NCI-H748 (cell line): ENCODE measurements at regions not wholly inside any gene's neighbourhood (a gene's known extent, or its start where the extent isn't known, plus 50 kb on each side); places are given as distances from the start of the nearest gene placed in this dataset.
A peak's percentile ranks its signal among the peaks of the same experiment; 100 is the strongest.
"Not testable (repeated sequence)": the region's sequence is repeated elsewhere in the genome, so short reads cannot be mapped to it uniquely, and the experiment has no call there.

Source experiments
- DNase-seq: peaks from one replicate; lab custom pipeline; 2025; ENCODE audit not compliant: unreplicated experiment; lab: John Stamatoyannopoulos, UW

GRCh38 chr1:188660572-188660971, 1817.1 kb downstream of the BRINP3 start:
- DNase-seq = no peak

- no peak for DNase-seq
These were observed 1812.2 kb downstream of the BRINP3 start for GRCh38 chr1:188665477-188665876.

DNA sequence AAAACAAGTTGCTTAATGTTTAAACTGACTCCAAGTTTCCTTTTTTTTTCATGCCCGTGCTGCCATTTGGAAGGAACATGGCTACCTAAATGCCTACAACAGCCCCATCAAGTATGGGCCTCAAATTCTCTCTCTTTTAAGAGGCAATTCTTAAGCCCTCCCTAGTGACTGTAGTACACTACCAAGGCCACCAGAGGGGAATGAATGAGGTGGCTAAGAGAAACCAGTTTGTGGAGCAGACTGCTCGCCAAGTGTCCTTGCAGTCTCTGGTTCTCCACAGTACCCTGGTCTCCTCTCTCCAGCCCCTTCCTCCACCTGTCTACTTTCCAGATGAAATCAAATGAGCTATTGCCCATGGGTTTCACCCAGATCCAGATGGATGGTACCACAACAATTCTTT, 1809.6 kb downstream of the BRINP3 start:
- DNase-seq = no peak

GRCh38 chr1:188669728-188670382, 1807.8 kb downstream of the BRINP3 start:
- peak; percentile 3 for DNase-seq

DNA sequence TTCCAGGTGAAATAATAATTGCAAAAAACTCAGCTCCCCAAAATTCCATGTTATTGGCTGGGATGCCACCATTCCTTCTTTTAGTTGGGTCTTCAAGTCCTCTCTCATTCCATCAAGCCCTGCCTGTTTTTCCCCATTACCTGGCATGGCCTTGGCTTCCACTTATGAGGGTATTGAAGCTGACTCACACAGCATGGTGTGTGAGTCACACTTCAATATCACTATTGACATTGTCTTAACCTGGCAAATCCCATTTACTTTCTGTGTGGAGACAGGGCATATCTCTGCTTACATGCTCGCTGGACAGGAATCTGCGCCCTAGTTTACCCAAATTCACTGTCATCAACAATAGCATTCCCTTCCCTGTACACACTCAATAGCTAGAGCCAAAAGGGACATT, 1806.8 kb downstream of the BRINP3 start:
- DNase-seq = no peak

DNA sequence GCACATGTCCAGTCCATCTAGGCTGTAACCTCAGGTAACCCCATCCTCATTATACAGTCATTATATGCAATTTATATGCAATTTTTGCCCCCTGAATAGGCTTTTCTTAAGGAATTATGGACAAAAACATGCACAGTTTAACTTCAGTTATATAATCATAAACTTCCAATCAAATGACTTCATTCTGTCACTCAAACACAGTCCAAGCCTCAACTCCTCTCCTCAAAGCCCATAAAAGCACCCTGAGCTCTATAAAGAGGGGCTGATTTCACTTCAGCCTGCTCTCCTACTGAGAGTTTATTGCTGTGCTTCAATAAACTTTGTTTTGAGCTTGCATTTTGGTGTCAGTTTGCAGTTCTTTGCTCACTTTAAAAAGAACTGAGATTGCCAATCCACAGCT, 1805.5 kb downstream of the BRINP3 start:
- DNase-seq = no peak

DNA sequence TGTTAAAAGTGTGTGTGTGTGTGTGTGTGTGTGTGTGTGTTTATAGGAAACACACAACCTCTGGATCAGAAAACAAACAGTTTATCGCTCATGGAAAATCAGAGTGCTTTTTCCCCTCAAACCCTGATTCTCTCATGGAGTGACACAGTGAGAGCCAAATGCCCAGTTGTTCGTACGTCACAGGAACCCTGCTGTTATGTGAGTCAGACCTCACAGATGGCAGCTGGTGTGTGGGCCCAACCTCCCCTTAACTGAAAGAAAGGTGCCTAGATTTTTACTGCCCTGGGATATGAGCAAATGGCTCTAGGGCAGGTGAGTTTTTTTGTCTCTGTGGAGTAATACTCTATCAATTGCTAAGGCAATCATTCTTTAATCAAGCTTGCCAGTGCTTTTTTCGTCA, 1788.1 kb downstream of the BRINP3 start:
- DNase-seq = peak; percentile 43

DNA sequence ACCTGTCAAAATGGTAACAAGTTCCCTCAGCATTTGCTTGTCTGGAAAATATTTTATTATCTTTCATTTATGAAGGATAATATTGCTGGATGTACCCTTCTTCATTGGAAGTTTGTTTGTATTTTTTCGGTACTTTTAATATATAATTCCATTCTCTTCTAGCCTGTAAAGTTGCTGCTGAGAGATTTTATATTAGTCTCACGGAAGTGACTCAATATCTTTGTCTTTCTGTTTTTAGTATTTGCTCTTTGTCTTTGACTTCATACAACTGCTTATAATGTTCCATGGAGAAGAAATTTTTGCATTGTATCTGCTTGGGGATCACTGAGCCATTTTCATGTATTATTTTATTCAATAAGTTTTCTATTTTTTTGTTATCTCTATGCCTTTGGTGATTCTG, 1777.5 kb downstream of the BRINP3 start:
- DNase-seq = no peak

- no peak for DNase-seq
These were observed 1770.9 kb downstream of the BRINP3 start for GRCh38 chr1:188706742-188707141.

DNA sequence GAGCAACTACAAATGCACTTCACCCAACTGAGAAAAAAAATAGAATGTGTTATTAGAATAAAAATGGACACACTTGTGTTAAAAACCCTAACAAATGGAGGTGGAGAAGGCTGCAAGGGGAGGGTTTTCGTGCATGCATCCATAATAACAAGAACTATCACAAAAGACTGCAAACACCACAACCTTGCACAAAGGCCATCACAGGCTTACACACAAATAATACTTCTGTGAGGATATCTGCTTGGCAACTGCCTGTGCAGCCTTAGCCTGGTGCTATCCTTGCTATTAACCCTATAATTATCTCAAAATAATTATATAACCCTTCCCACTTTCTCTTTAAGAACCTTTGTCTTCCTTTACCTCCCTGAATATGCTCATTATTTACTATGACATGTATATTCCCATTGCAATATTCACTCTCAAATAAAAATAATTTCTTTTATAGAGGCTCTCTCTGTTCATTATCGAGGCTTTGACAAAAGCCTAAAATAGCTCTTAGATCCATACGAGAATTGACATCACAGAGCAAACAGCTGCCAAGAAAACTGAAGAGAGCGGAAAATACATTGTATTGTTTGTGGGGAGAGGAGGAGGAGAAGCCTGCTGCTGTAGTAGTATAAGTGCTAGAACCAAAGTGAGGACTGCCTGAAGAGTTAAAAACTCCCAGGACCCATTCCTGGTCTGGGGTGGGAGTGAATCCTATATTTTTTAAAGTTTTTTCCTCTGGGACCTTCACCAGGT, 1768.7 kb downstream of the BRINP3 start:
- DNase-seq = peak; percentile 71

DNA sequence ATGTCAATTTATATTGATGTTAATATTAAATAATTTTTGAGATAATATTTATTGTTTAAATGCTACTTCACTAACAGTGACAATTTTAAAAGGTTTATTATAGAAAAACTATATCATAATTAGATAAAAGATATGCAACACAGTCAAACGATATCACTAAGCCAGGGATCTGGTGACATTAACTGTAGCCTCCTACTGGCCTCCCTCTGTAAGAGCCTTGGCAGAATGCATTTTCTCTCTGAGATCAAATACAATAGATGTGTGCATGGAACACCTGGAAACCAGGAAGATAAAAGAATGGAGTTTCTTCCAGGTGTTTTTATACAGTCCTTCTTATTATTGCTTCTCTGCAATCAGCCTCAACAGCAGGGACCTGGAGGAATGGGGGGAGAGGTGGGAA, 1762.1 kb downstream of the BRINP3 start:
- DNase-seq = peak; percentile 71

- no peak for DNase-seq
These were observed 1757.9 kb downstream of the BRINP3 start for GRCh38 chr1:188719735-188720134.

DNA sequence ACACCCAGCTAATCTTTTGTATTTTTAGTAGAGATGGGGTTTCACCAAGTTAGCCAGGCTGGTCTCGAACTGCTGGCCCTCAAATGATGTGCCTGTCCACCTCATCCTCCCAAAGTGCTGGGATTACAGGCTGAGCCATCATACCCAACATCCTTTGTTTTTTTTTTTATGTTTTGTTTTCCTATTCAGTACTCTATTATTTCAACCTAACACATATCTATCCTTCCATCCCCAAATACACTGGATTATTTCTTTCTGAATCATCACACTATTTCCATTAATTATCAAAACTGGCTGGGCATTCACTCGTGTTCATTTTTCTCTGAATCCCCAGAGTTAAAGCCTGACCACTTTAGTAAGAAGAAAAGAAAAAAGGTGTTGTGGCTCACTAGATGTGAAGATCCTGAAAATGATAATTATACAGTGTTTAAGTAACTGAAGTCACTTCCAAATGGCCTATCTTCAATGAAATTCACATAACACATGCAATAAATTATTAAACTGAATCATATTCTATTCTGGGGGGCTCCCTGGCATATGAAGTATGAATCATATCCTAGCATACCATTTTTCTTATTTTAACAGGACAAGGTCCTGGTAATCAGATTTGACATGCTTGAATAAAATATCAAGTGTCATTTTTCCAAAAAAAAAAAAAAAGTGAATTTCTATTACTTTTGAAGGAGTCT, 1754.2 kb downstream of the BRINP3 start:
- DNase-seq = no peak

GRCh38 chr1:188729039-188729438, 1748.6 kb downstream of the BRINP3 start:
- no peak for DNase-seq

DNA sequence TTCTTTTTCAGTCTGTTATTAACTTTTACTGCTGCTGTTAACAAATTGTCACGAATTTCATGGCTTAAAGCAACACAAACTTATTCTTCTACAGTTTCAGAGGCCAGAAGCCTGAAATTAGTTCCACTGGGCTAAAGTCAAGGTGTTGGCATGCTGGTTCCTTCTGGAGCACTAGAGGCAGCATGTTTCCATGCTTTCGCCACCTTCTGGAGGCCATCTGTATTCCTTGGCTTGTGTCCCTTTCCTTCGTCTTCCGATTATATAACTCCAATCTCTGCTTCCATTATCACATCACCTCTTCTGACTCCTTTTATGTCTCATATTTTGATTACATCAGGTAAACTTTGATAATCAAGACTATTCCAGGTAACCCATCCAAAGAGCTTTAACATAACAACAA, 1742.1 kb downstream of the BRINP3 start:
- DNase-seq = no peak

GRCh38 chr1:188749275-188749674, 1728.4 kb downstream of the BRINP3 start:
- not testable (repeated sequence) for DNase-seq

- not testable (repeated sequence) for DNase-seq
These were observed 1725.6 kb downstream of the BRINP3 start for GRCh38 chr1:188752027-188752426.

DNA sequence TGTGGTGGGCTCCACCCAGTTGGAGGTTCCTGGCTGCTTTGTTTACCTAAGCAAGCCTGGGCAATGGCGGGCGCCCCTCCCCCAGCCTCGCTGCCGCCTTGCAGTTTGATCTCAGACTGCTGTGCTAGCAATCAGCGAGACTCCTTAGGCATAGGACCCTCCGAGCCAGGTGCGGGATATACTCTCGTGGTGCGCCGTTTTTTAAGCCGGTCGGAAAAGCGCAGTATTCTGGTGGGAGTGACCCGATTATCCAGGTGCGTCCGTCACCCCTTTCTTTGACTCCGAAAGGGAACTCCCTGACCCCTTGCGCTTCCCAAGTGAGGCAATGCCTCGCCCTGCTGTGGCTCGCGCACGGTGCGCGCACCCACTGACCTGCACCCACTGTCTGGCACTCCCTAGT, 1719.9 kb downstream of the BRINP3 start:
- DNase-seq = not testable (repeated sequence)

DNA sequence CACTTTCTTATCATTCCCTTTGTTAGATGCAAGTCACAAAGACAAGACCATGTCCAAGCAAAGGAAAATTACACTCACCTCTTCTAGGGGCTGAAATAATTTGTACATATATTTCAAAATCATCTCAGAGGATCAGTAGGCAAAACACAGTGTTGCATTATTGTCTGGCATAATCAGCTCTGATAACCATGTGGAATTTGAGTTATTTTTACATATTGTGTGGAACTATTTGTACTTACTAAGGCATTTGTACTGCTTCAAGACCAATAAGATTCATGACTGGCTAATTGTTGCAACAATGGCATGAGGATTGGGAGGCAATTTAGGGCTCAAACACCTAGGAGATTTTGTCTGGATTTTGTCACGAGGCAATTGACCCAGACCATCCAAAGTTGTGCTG, 1716.4 kb downstream of the BRINP3 start:
- DNase-seq = no peak

- no peak for DNase-seq
These were observed 1715.4 kb downstream of the BRINP3 start for GRCh38 chr1:188762166-188762743.

- DNase-seq = no peak
These were observed 1714.1 kb downstream of the BRINP3 start for GRCh38 chr1:188763541-188763940.

- DNase-seq = no peak
These were observed 1708.5 kb downstream of the BRINP3 start for GRCh38 chr1:188769181-188769580.
